22Rv1 (cell line): ENCODE measurements at regions not wholly inside any gene's neighbourhood (a gene's known extent, or its start where the extent isn't known, plus 50 kb on each side); places are given as distances from the start of the nearest gene placed in this dataset.
"Not testable (repeated sequence)": the region's sequence is repeated elsewhere in the genome, so short reads cannot be mapped to it uniquely, and the experiment has no call there.

ENCODE experiments used
- CTCF ChIP-seq: fragments of 450-650 bp; IDR thresholded peaks from 2 replicates; pipeline ENCODE4 v1.5.1; 2017; ENCODE audit warnings: mild to moderate bottlenecking
- ZFX ChIP-seq: fragments of 450-650 bp; IDR thresholded peaks from 2 replicates; pipeline ENCODE4 v1.6.1; 2017; ENCODE audit warnings: antibody characterized with exemption, borderline replicate concordance

DNA sequence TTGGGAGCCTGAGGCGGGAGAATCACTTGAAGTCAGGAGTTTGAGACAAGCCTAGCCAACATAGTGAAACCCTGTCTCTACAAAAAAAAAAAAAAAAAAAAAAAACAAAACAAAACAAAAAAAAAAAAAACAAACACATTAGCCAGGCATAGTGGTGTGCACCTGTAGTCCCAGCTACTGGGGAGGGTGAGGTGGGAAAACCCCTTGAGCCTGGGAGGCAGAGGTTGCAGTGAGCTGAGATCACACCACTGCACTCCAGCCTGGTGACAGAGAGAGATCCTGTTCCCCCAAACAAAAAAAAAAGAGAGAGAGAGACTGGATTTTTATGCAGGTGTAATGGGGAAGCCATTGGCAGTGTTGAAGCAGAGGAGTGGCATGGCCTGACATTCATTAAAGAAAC lies 385.7 kb upstream of the TENM3 start:
- not testable (repeated sequence) for TF ChIP-seq CTCF, ZFX
